ENCODE measurements at regions not wholly inside any gene's neighbourhood (a gene's known extent, or its start where the extent isn't known, plus 50 kb on each side); places are given as distances from the start of the nearest gene placed in this dataset.

- intact Hi-C loops (cut with DNase I; ENCODE audit: low total_unique reads): no loop called here
- Histone ChIP-seq H3K4me3 (no peak overlapping the region), H3K9me3 (peaks cover 0 to 8% (median 0%) of the 10 kb centered on the region in 3 donors), H3K27ac (no peak overlapping the region), H3K36me3 (no peaks in the 10 kb centered on the region), H3K27me3 (no peaks in the 10 kb centered on the region), H3K4me1 (peaks cover 0 to 3% (median 2%) of the 10 kb centered on the region in 4 donors)
- DNase-seq: no peak
- TF ChIP-seq CTCF (IDR thresholded peaks at IDR 0.05): no peak
These were observed 166.1 kb upstream of the SERP2 start for GRCh38 chr13:44207476-44207875.

- no peak overlapping the region for H3K27ac ChIP-seq
- peaks cover 0 to 12% (median 9%) of the 10 kb centered on the region in 4 donors for H3K4me1 ChIP-seq
- DNase-seq: no peak
- TF ChIP-seq CTCF (IDR thresholded peaks at IDR 0.05): no peak
- no peak overlapping the region for H3K4me3 ChIP-seq
- H3K9me3 ChIP-seq: peaks cover 0 to 5% (median 0%) of the 10 kb centered on the region in 3 donors
- H3K36me3 ChIP-seq: no peaks in the 10 kb centered on the region
- intact Hi-C loops (cut with DNase I; ENCODE audit: low total_unique reads): no loop called here
- no peaks in the 10 kb centered on the region for H3K27me3 ChIP-seq
These were observed 163.1 kb upstream of the SERP2 start for GRCh38 chr13:44210525-44210924.

GRCh38 chr13:44211286-44211685 is 162.3 kb upstream of the SERP2 start:
- no peaks in the 10 kb centered on the region for H3K36me3 ChIP-seq
- H3K9me3 ChIP-seq: no peaks in the 10 kb centered on the region
- TF ChIP-seq CTCF (IDR thresholded peaks at IDR 0.05): no peak
- no peaks in the 10 kb centered on the region for H3K27me3 ChIP-seq
- DNase-seq: no peak
- intact Hi-C loops (cut with DNase I; ENCODE audit: low total_unique reads): no loop called here
- no peak overlapping the region for H3K4me3 ChIP-seq
- H3K4me1 ChIP-seq: peaks cover 0 to 12% (median 9%) of the 10 kb centered on the region in 4 donors
- no peak overlapping the region for H3K27ac ChIP-seq

GRCh38 chr13:44211704-44212346 is 161.8 kb upstream of the SERP2 start:
- intact Hi-C loops (cut with DNase I; ENCODE audit: low total_unique reads): loop anchor here (2.0 kb wide), 1 partner anchor 41 kb away; no protein-coding TSS in a partner anchor
- no peak for TF ChIP-seq CTCF (IDR thresholded peaks at IDR 0.05)
- no peaks in the 10 kb centered on the region for H3K9me3 ChIP-seq
- H3K4me3 ChIP-seq: no peak overlapping the region
- DNase-seq: no peak
- no peaks in the 10 kb centered on the region for H3K36me3 ChIP-seq
- no peaks in the 10 kb centered on the region for H3K27me3 ChIP-seq
- no peak overlapping the region for H3K27ac ChIP-seq
- peaks cover 0 to 12% (median 9%) of the 10 kb centered on the region in 4 donors for H3K4me1 ChIP-seq

- H3K36me3 ChIP-seq: no peaks in the 10 kb centered on the region
- no peaks in the 10 kb centered on the region for H3K9me3 ChIP-seq
- DNase-seq: no peak
- intact Hi-C loops (cut with DNase I; ENCODE audit: low total_unique reads): loop anchor here (2.0 kb wide), 1 partner anchor 42 kb away; no protein-coding TSS in a partner anchor
- H3K4me3 ChIP-seq: no peak overlapping the region
- peak overlapping the region; percentile 29 to 35 for H3K27ac ChIP-seq
- H3K27me3 ChIP-seq: no peaks in the 10 kb centered on the region
- TF ChIP-seq CTCF (IDR thresholded peaks at IDR 0.05): no peak
- H3K4me1 ChIP-seq: peaks cover 0 to 21% (median 9%) of the 10 kb centered on the region in 4 donors
These were observed 160.8 kb upstream of the SERP2 start for GRCh38 chr13:44212633-44213396.

Measured in tibial artery (tissue), 4 donors.